Mucosa of descending colon (tissue), 3 donors: ENCODE measurements at regions not wholly inside any gene's neighbourhood (a gene's known extent, or its start where the extent isn't known, plus 50 kb on each side); places are given as distances from the start of the nearest gene placed in this dataset.

Experiments used
- ATAC-seq: fragments of 200-7000 bp; cut with Tn5 transposase; one replicate; pipeline ENCODE4 v1.9.1; 2020; ENCODE audit warnings: mild to moderate bottlenecking, moderate library complexity
- DNase-seq, 3 donors: peaks; one replicate each; pipeline ENCODE4 v3.0.0-alpha.2; 2020
- H3K36me3 ChIP-seq: fragments of 200-600 bp; one replicate; pipeline ENCODE4 v1.8.0; 2021; ENCODE audit warnings: low read depth, mild to moderate bottlenecking
- H3K4me1 ChIP-seq: fragments of 200-600 bp; one replicate; pipeline ENCODE4 v1.8.0; 2021; ENCODE audit warnings: low read depth, mild to moderate bottlenecking
- H3K4me3 ChIP-seq: fragments of 200-600 bp; one replicate; pipeline ENCODE4 v1.8.0; 2021; ENCODE audit warnings: mild to moderate bottlenecking
- H3K9me3 ChIP-seq: fragments of 200-600 bp; one replicate; pipeline ENCODE4 v1.8.0; 2021; ENCODE audit warnings: mild to moderate bottlenecking
- CTCF ChIP-seq: fragments of 200-600 bp; IDR thresholded peaks from one replicate; pipeline ENCODE4 v1.8.0; 2022; ENCODE audit warnings: antibody characterized with exemption, mild to moderate bottlenecking
- intact Hi-C, 2 donors: fragments of 100-400 bp; cut with DNase I in 1 of 2; cut with micrococcal nuclease in 1 of 2; formaldehyde crosslinking; loops; one replicate each; pipeline versions ENCODE4 v1.11.0 to v1.11.1; 2022; cut with DNase I, micrococcal nuclease
- donor health status: DM: no; HTN: no; CAD: no; lungs with moderate emphysema.
- donor health status: DM: no; HTN: no; CAD: no.
- donor health status: DM: no; HTN: yes; CAD: no.

GRCh38 chr3:34863485-34863884 lies 775.8 kb upstream of the ARPP21 start:
- TF ChIP-seq CTCF, result no peak
- intact Hi-C loops, result no loop called here
- H3K9me3 ChIP-seq, result no peaks in the 10 kb centered on the region
- H3K36me3 ChIP-seq, result no peaks in the 10 kb centered on the region
- no peak overlapping the region for H3K4me3 ChIP-seq
- DNase-seq (no peak), ATAC-seq (no peak)
- no peaks in the 10 kb centered on the region for H3K4me1 ChIP-seq

- TF ChIP-seq CTCF, result no peak
- DNase-seq (no peak), ATAC-seq (no peak)
- intact Hi-C loops, result no loop called here
- no peaks in the 10 kb centered on the region for H3K36me3 ChIP-seq
- H3K4me1 ChIP-seq, result no peaks in the 10 kb centered on the region
- no peaks in the 10 kb centered on the region for H3K9me3 ChIP-seq
- no peak overlapping the region for H3K4me3 ChIP-seq
These were observed 775.3 kb upstream of the ARPP21 start for GRCh38 chr3:34864011-34864410.

GRCh38 chr3:34865346-34865745 lies 774.0 kb upstream of the ARPP21 start:
- no peak overlapping the region for H3K4me3 ChIP-seq
- intact Hi-C loops, result no loop called here
- H3K4me1 ChIP-seq, result no peaks in the 10 kb centered on the region
- ATAC-seq, result no peak
- no peak for DNase-seq
- H3K36me3 ChIP-seq, result no peaks in the 10 kb centered on the region
- no peak for TF ChIP-seq CTCF
- H3K9me3 ChIP-seq, result no peaks in the 10 kb centered on the region

- no peaks in the 10 kb centered on the region for H3K9me3 ChIP-seq
- DNase-seq, result no peak
- no peak overlapping the region for H3K4me3 ChIP-seq
- no peaks in the 10 kb centered on the region for H3K36me3 ChIP-seq
- TF ChIP-seq CTCF, result no peak
- H3K4me1 ChIP-seq, result no peaks in the 10 kb centered on the region
- no peak for ATAC-seq
- intact Hi-C loops, result no loop called here
These were observed 770.4 kb upstream of the ARPP21 start for GRCh38 chr3:34868935-34869334.

GRCh38 chr3:34869696-34870095 lies 769.6 kb upstream of the ARPP21 start:
- H3K4me3 ChIP-seq, result no peak overlapping the region
- intact Hi-C loops, result no loop called here

More at GRCh38 chr3:34869696-34870095, 769.6 kb upstream of the ARPP21 start:
- no peak for DNase-seq
- H3K9me3 ChIP-seq, result no peaks in the 10 kb centered on the region
- no peak for ATAC-seq
- no peaks in the 10 kb centered on the region for H3K36me3 ChIP-seq
- TF ChIP-seq CTCF, result no peak
- H3K4me1 ChIP-seq, result no peaks in the 10 kb centered on the region
